Daoy (cell line): ENCODE measurements at regions not wholly inside any gene's neighbourhood (a gene's known extent, or its start where the extent isn't known, plus 50 kb on each side); places are given as distances from the start of the nearest gene placed in this dataset.

Experiments used
- DNase-seq: peaks from one replicate; pipeline ENCODE4 v3.0.0-alpha.2; 2015; ENCODE audit warnings: low read depth

- DNase-seq: no peak
These were observed 120.9 kb upstream of the LHX1 start for GRCh38 chr17:36816214-36816906.

GRCh38 chr17:36816907-36817288, 120.4 kb upstream of the LHX1 start:
- no peak for DNase-seq

- DNase-seq: no peak
These were observed 119.7 kb upstream of the LHX1 start for GRCh38 chr17:36817483-36818048.

DNA sequence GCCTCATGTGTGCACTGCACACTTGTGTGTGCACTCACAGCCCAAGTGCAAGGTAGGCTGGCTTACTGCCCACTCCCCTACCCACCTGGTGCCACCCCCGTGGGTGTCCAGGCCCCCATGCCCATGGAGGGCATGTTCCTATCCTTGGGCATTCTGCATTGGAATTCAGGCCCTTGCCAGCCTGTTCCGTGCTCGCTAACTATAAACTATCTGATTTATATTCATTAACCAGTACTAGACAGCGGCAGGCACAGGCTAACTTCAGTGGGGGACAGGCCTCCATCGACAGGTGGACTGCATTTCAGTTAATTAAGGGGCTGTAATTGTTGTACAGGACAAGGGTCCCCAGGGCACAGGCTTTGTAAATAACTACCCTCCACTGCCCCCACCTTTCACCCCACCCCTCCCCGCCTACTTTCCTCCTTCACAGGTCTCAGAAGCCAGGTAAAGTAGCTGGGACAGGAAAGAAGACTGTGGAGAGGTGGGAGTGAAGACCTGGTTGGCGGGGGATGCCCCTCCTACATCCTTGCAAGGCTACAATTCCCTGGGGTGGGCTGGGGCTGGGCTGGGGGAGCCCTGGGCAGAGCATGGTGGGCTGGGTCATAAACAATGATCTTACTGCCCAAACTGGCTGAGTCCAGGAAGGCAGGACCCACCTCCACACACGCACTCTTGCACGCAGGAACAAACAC, 119.0 kb upstream of the LHX1 start:
- no peak for DNase-seq

GRCh38 chr17:36823850-36824677, 113.2 kb upstream of the LHX1 start:
- DNase-seq: no peak

- peak; percentile 39 for DNase-seq
These were observed 112.6 kb upstream of the LHX1 start for GRCh38 chr17:36824678-36825101.

DNA sequence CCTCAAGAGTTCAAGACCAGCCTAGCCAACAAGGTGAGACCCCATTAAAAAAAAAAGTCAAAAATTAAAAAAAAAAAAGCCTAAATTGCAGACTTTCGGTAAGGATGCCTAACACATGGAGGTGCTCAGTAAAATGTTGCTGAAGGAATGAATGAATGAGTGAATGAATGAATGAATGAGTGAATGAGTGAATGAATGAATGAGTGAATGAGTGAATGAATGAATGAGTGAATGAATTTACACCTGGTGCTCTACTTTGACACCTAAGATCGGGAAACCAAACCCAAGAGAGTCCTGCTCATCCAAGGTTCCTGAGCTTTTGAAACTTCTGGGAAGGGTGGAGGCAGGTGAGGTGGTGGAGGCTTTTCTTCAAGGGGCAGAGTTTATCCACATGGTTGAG, 112.2 kb upstream of the LHX1 start:
- no peak for DNase-seq

- no peak for DNase-seq
These were observed 111.8 kb upstream of the LHX1 start for GRCh38 chr17:36825521-36825920.

- DNase-seq: no peak
These were observed 111.3 kb upstream of the LHX1 start for GRCh38 chr17:36825951-36826350.

DNA sequence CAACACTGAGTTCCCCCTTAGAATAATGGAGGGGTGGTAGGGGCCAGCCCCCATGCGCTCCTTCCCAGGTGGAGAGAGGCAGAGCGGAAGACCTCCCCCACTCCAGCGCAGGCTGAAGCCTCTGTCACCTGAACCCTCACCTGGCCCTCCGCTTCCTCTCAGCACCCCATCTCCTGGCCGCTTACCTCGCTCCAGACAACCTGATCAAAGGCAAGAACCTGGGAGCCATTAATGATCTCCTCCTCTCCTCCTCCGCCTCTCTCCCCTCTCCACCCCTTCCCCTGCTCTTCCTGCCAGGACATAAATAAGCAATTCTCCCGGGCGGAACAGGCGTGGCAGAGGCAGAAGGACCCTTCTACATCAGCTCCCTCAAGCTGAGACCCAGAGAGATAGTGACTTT, 110.2 kb upstream of the LHX1 start:
- DNase-seq: no peak

GRCh38 chr17:36829676-36830075, 107.6 kb upstream of the LHX1 start:
- no peak for DNase-seq

DNA sequence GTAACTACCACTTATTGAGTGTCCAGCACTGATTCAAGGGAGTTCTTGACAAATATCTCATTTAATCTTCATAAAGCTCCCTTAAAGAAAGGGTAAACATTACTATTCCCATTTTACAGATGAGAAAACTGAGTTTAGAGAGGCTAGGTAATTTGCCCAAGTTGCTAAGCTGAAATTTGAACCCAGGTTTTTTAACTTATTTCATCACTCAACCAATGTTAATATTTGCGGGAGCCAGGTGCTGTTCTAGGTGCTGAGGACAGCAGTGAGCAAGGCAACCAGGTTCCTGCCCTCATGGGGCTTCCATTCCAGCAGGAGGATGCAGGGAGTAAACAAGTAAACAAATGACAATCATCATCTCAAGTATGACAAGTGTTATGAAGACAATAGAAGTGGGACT, 104.0 kb upstream of the LHX1 start:
- DNase-seq: no peak

- DNase-seq: no peak
These were observed 102.2 kb upstream of the LHX1 start for GRCh38 chr17:36835036-36835435.

DNA sequence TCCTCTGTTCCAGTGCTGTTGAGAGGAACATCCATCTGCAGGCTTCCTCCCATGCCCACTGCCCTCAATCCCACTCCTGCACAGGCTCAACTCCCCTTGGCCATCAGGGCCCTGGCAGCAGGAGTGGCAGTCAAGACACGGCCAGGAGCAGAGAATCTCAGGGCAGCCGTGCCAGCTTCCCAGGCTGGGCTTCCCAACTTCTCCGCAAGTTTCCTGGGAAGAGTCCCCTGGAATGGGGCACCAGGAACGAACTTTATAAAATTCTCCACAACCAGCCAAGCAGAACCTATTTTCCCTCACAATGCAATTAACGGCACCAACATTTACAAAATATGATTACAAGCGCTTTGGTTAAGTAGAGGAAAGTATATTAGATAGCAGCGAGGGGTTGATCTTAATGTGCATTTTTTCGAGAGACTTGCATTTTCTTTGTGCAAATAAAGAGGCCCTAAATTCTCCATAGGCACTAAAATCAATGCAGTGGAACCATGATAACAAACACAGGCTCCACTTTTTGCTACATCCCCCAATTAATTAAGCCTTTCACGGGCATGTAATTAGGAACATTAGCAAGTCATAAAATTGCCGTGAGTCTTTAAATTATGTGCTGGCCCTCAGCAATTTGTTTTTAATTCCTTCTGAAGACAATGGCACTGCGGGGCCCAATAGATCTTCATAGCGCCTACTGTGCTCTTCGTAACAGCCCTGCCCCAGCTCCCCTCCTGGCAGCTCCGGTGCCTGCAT, 99.9 kb upstream of the LHX1 start:
- DNase-seq: no peak

DNA sequence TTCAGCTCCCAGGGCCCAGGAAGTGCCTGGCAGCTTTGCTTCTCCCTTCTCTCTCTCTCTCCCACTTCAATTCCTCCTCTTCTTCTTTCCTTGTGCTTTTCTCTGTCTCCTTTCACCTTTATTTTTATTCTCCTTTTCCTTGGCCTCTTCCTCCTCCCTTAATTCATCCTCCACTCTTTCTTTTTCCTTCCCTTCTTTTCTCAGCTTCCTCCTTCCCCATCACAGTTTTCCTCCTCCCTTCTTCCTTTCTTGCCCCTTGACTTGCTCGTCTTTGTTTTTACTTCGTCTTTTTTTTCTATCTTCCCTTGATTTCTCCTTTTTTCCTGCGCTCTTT, 99.4 kb upstream of the LHX1 start:
- no peak for DNase-seq

GRCh38 chr17:36839256-36839655, 98.0 kb upstream of the LHX1 start:
- no peak for DNase-seq

DNA sequence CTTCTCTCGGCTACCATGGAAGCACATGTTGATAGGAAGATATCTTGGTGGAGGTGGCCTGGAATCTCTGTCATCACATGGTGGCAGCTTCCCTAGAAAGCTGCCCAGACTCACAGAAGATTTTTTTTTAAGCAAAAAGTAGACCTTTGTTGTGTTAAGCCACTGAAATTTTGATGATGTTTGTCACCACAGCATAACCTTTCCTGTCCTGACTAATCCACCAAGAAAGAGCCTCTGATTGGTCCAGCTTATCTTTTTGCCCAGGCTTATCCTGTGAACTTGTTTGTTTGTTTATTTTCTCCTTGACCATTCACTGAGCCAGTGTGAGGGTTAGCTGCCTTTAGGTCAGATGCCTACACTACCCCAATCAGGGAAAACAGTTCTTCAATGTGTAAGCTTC, 96.5 kb upstream of the LHX1 start:
- DNase-seq: no peak

DNA sequence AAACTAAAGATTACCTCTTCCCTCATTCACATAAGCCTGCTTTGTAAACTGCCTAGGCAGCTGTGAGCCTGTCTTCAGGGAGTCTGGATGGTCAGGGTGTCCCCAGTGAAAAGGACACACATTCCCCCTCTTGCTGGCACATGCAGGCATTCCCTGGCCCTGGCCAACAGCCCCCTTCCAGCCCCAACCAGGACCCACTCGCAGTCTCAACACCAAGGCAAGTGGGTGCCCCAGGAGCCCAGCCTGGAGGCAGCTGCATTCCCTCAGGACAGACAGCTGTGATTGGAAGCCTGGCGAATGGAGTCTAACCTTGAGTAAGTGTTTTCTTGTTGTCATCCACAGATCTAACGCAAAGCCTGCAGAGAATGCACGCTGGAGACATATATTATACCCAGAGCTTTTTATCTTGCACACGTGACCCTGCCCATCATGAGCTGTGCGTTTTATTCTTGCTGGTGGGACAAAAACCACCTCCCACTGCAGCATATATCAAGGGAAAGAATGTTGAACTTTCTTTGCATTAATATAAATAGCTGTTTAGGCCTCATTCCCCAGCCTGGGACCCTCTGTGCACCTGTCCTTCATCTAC, 95.0 kb upstream of the LHX1 start:
- no peak for DNase-seq

- no peak for DNase-seq
These were observed 94.2 kb upstream of the LHX1 start for GRCh38 chr17:36842963-36843558.

- no peak for DNase-seq
These were observed 93.3 kb upstream of the LHX1 start for GRCh38 chr17:36844013-36844412.

- no peak for DNase-seq
These were observed 92.7 kb upstream of the LHX1 start for GRCh38 chr17:36844601-36845000.
